Stimulated activated naive B cell treated with anti-CD40 and anti-IgM and Interleukin-4, amounts not matched to agents 10 μg/mL and 1 μg/mL and 100 μg/mL, for 72 hours (primary cell): ENCODE measurements at regions not wholly inside any gene's neighbourhood (a gene's known extent, or its start where the extent isn't known, plus 50 kb on each side); places are given as distances from the start of the nearest gene placed in this dataset.

ENCODE experiments used
- ATAC-seq, 2 donors: fragments of 150-1000 bp; cut with Tn5 transposase; replicated peaks; 2 replicates each; pipeline ENCODE4 v1.10.0; 2021; ENCODE audit warnings: moderate library complexity in 1 of 2
- DNase-seq: peaks from one replicate; pipeline ENCODE4 v3.0.0; 2021
- H3K27ac Mint-ChIP-seq: one replicate; pipeline ENCODE4 v1.8.0; 2022; ENCODE audit warnings: mild to moderate bottlenecking, mixed read lengths
- H3K27me3 Mint-ChIP-seq, 2 donors: one replicate each; pipeline ENCODE4 v1.8.0; 2022; ENCODE audit warnings: mixed read lengths in 2 of 2
- H3K36me3 Mint-ChIP-seq, 2 donors: one replicate each; pipeline ENCODE4 v1.8.0; 2022; ENCODE audit warnings: mixed read lengths in 2 of 2, mild to moderate bottlenecking in 1 of 2
- H3K4me1 Mint-ChIP-seq, 2 donors: one replicate each; pipeline ENCODE4 v1.8.0; 2022; ENCODE audit warnings: mixed read lengths in 2 of 2, mild to moderate bottlenecking in 1 of 2
- H3K4me3 Mint-ChIP-seq, 2 donors: one replicate each; pipeline ENCODE4 v1.8.0; 2022; ENCODE audit warnings: mild to moderate bottlenecking in 2 of 2, mixed read lengths in 2 of 2, moderate library complexity in 1 of 2
- H3K9me3 Mint-ChIP-seq, 2 donors: one replicate each; pipeline ENCODE4 v1.8.0; 2022; ENCODE audit warnings: mixed read lengths in 2 of 2, mild to moderate bottlenecking in 1 of 2

DNA sequence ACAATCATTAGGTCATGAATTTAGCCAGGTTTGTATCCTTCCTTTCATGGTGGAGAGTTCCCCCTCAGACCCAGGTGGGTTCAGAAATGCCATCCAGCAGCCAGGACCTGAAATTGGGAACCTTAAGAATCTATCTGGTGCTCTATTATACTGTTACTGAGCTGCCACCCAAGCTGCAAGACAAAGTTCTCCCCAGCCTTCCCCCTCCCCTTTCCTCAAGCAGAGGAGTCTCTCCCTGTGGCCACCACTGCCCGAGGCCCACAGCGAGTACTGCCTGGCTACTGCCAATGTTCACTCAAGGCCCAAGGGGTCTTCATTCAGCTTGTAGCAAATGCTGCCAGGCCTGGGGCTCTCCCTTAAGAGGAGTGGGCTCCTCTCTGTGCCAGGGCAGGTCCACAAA, 133.8 kb downstream of the TMEM38B start:
- no peak for DNase-seq
- no peak overlapping the region for H3K4me3 Mint-ChIP-seq
- H3K27ac Mint-ChIP-seq, result no peak overlapping the region
- H3K27me3 Mint-ChIP-seq, result no peaks in the 10 kb centered on the region
- peaks cover 0 to 2% of the 10 kb centered on the region in 2 donors for H3K9me3 Mint-ChIP-seq
- peaks cover 3 to 4% of the 10 kb centered on the region in 2 donors for H3K36me3 Mint-ChIP-seq
- no peak for ATAC-seq
- H3K4me1 Mint-ChIP-seq, result no peaks in the 10 kb centered on the region

DNA sequence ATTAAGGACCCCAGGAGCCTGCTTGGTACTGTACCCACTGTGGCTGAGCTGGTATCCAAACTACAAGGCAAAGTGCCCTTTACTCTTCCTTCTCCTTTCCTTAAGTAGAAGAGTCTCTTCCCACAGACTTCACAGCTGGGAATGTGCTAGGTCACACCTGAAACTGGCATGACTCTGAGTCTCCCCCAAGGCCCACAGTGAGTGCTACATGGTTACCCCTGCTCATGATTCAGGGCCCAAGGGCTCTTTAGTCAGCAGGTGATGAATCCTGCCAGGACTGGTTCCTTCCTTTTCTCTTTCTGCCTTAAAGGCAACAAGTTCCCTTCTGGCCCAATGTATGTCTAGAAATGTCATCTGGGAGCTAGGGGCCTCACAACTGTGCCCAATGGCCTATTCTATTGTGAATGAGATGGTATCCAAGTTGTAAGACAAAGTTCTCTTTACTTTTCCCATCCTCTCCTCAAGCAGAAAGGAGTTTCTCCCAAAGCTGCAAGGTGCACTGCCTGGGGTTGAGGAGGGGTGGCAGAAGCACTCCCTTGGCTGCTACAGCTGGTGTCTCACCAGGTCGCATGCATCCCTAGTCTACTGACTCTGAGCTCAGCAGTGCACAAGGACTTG, 134.4 kb downstream of the TMEM38B start:
- ATAC-seq (no peak), DNase-seq (no peak)
- Mint-ChIP-seq H3K36me3 (peaks cover 3 to 4% of the 10 kb centered on the region in 2 donors), H3K4me1 (no peaks in the 10 kb centered on the region), H3K4me3 (no peak overlapping the region), H3K27ac (no peak overlapping the region), H3K27me3 (no peaks in the 10 kb centered on the region), H3K9me3 (no peaks in the 10 kb centered on the region)

DNA sequence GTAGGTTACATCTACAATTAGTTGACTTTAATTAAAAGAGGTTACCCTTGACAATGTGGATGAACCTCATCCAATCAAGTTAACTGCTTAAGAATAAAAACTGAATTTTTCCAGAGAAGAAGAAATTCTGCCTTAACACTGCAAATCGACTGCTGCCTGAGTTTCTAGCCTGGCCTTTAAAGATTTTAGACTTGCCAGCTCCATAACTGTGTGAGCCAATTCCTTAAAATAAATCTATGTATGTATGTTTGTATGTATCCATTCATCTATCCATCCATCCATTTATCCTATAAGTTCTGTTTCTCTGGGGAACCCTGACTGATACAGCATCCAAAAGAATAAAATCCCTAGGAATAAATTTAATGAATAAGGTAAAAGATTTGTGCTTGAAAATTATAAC, 136.1 kb downstream of the TMEM38B start:
- Mint-ChIP-seq H3K27me3 (no peaks in the 10 kb centered on the region), H3K9me3 (no peaks in the 10 kb centered on the region), H3K4me3 (no peak overlapping the region), H3K27ac (no peak overlapping the region), H3K36me3 (peaks cover 3 to 4% of the 10 kb centered on the region in 2 donors), H3K4me1 (no peaks in the 10 kb centered on the region)
- ATAC-seq, result no peak
- no peak for DNase-seq

GRCh38 chr9:105832096-105832710, 137.9 kb downstream of the TMEM38B start:
- DNase-seq (no peak), ATAC-seq (no peak)
- H3K4me3 Mint-ChIP-seq, result no peak overlapping the region
- H3K27ac Mint-ChIP-seq, result no peak overlapping the region
- H3K9me3 Mint-ChIP-seq, result no peaks in the 10 kb centered on the region
- no peaks in the 10 kb centered on the region for H3K4me1 Mint-ChIP-seq
- H3K27me3 Mint-ChIP-seq, result no peaks in the 10 kb centered on the region
- peaks cover 0 to 2% of the 10 kb centered on the region in 2 donors for H3K36me3 Mint-ChIP-seq

GRCh38 chr9:105833271-105833975, 139.1 kb downstream of the TMEM38B start:
- H3K4me1 Mint-ChIP-seq, result no peaks in the 10 kb centered on the region
- H3K27ac Mint-ChIP-seq, result no peak overlapping the region
- no peaks in the 10 kb centered on the region for H3K9me3 Mint-ChIP-seq
- DNase-seq, result no peak
- H3K36me3 Mint-ChIP-seq, result no peaks in the 10 kb centered on the region
- ATAC-seq, result no peak
- H3K27me3 Mint-ChIP-seq, result no peaks in the 10 kb centered on the region
- H3K4me3 Mint-ChIP-seq, result no peak overlapping the region

DNA sequence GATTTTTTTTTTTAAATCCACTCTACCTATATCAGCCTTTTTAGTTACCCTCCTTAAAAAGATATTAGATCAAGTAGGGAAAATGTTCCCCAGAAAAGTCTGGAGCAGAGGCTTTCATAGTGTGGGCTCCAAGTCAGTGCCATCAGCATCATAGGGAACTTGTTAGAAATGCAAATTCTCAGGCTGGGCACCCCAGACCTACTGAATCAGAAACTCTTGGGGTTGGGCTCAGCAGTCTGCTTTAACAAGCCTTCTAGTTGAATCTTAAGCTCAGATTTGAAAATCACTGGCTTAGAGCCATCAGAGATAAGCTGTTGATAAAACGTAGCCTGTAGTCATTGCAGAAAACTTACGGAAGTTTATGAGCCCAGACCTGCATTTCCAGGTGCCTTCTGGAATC, 140.1 kb downstream of the TMEM38B start:
- Mint-ChIP-seq H3K27me3 (no peaks in the 10 kb centered on the region), H3K36me3 (no peaks in the 10 kb centered on the region), H3K27ac (no peak overlapping the region), H3K4me1 (no peaks in the 10 kb centered on the region), H3K9me3 (no peaks in the 10 kb centered on the region), H3K4me3 (no peak overlapping the region)
- no peak for DNase-seq
- no peak for ATAC-seq

DNA sequence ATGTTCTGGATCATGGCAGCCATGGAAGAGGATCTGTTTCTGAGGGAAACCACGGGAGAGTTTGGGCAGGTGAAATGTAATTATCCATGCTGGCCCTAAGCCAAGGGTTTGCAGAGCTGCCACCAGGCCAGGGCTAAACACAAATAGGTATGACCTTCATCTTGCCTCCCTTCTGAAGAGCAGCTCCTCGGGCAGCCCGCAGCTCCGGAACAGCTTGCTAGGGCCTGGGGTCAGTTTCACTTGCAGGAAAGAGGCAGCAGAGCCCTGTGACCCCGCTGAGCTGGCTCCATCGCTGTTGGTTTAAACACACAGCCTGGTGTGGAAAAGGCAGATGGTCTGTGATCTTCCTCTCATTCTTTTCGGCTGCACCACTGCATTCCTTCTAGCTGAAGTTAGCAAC, 141.4 kb downstream of the TMEM38B start:
- no peak for ATAC-seq
- Mint-ChIP-seq H3K4me3 (no peak overlapping the region), H3K9me3 (no peaks in the 10 kb centered on the region), H3K4me1 (no peaks in the 10 kb centered on the region), H3K36me3 (no peaks in the 10 kb centered on the region), H3K27ac (no peak overlapping the region), H3K27me3 (no peaks in the 10 kb centered on the region)
- no peak for DNase-seq

- no peak overlapping the region for H3K4me3 Mint-ChIP-seq
- H3K9me3 Mint-ChIP-seq, result no peaks in the 10 kb centered on the region
- ATAC-seq (no peak), DNase-seq (no peak)
- no peaks in the 10 kb centered on the region for H3K4me1 Mint-ChIP-seq
- H3K27ac Mint-ChIP-seq, result no peak overlapping the region
- no peaks in the 10 kb centered on the region for H3K36me3 Mint-ChIP-seq
- no peaks in the 10 kb centered on the region for H3K27me3 Mint-ChIP-seq
These were observed 142.8 kb downstream of the TMEM38B start for GRCh38 chr9:105836936-105837660.

- H3K27me3 Mint-ChIP-seq, result no peaks in the 10 kb centered on the region
- H3K4me3 Mint-ChIP-seq, result no peak overlapping the region
- no peaks in the 10 kb centered on the region for H3K4me1 Mint-ChIP-seq
- no peaks in the 10 kb centered on the region for H3K9me3 Mint-ChIP-seq
- no peak for ATAC-seq
- no peaks in the 10 kb centered on the region for H3K36me3 Mint-ChIP-seq
- DNase-seq, result no peak
- no peak overlapping the region for H3K27ac Mint-ChIP-seq
These were observed 147.2 kb downstream of the TMEM38B start for GRCh38 chr9:105841562-105841961.

- H3K27ac Mint-ChIP-seq, result no peak overlapping the region
- H3K4me3 Mint-ChIP-seq, result no peak overlapping the region
- peaks cover 0 to under 1% of the 10 kb centered on the region in 2 donors for H3K9me3 Mint-ChIP-seq
- no peaks in the 10 kb centered on the region for H3K27me3 Mint-ChIP-seq
- H3K4me1 Mint-ChIP-seq, result no peaks in the 10 kb centered on the region
- H3K36me3 Mint-ChIP-seq, result no peaks in the 10 kb centered on the region
- DNase-seq (peak; percentile 16), ATAC-seq (no peak)
These were observed 147.8 kb downstream of the TMEM38B start for GRCh38 chr9:105842023-105842644.

- H3K36me3 Mint-ChIP-seq, result no peaks in the 10 kb centered on the region
- no peak overlapping the region for H3K4me3 Mint-ChIP-seq
- H3K4me1 Mint-ChIP-seq, result peaks cover 0 to 2% of the 10 kb centered on the region in 2 donors
- peaks cover 0 to 3% of the 10 kb centered on the region in 2 donors for H3K9me3 Mint-ChIP-seq
- H3K27me3 Mint-ChIP-seq, result no peaks in the 10 kb centered on the region
- ATAC-seq (no peak), DNase-seq (no peak)
- no peak overlapping the region for H3K27ac Mint-ChIP-seq
These were observed 152.5 kb downstream of the TMEM38B start for GRCh38 chr9:105846825-105847224.

- H3K9me3 Mint-ChIP-seq, result peaks cover 3 to 4% of the 10 kb centered on the region in 2 donors
These were observed 156.6 kb downstream of the TMEM38B start for GRCh38 chr9:105850852-105851500.

GRCh38 chr9:105854026-105854782, 159.9 kb downstream of the TMEM38B start:
- no peak overlapping the region for H3K27ac Mint-ChIP-seq
- peaks cover 16 to 17% of the 10 kb centered on the region in 2 donors for H3K4me1 Mint-ChIP-seq
- H3K36me3 Mint-ChIP-seq, result no peaks in the 10 kb centered on the region
- H3K4me3 Mint-ChIP-seq, result no peak overlapping the region
- ATAC-seq (no peak), DNase-seq (no peak)
- H3K27me3 Mint-ChIP-seq, result no peaks in the 10 kb centered on the region
- H3K9me3 Mint-ChIP-seq, result peaks cover 4 to 8% of the 10 kb centered on the region in 2 donors

More at GRCh38 chr9:105850852-105851500, 156.6 kb downstream of the TMEM38B start:
- Mint-ChIP-seq H3K4me3 (no peak overlapping the region), H3K36me3 (no peaks in the 10 kb centered on the region), H3K27ac (no peak overlapping the region), H3K4me1 (peaks cover 0 to 2% of the 10 kb centered on the region in 2 donors), H3K27me3 (no peaks in the 10 kb centered on the region)
- ATAC-seq (no peak), DNase-seq (no peak)
